ENCODE measurements at regions not wholly inside any gene's neighbourhood (a gene's known extent, or its start where the extent isn't known, plus 50 kb on each side); places are given as distances from the start of the nearest gene placed in this dataset.

DNA sequence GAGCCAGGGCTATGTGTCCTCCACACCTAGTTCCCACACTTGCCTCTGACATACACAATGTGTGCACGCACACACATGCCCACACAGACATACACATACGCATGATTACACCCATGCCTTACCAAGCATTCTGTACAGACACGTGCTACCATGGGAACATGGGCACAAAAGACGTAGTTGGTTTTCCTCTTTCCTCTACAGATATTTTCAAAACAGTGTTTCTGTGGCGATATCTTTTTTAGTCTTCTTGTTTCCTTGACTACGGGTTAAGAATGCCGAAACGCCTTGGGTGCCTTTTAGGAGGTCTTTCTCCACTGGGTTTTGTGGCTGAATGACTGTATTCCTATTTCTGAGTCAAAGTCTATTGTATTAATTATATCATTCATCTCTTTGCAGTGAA, 75.5 kb upstream of the SPTBN1 start:
- Mint-ChIP-seq H3K27ac (no peak overlapping the region), H3K27me3 (ENCODE audit: low read depth) (no peaks in the 10 kb centered on the region), H3K4me1 (peaks cover 23 to 45% of the 10 kb centered on the region in 2 experiments), H3K4me3 (no peak overlapping the region), H3K9me3 (no peaks in the 10 kb centered on the region), H3K36me3 (ENCODE audit: insufficient read depth in 1 of 3, low read depth in 3 of 3) (no peaks in the 10 kb centered on the region)
- Histone ChIP-seq H2BK120ac (ENCODE audit: low read depth, low read length, poor library complexity, severe bottlenecking) (no peak overlapping the region), H3K4me1 (ENCODE audit: insufficient read depth, low read length) (peaks cover 4% of the 10 kb centered on the region; the same call in 1 of the 2 replicates), H3K27ac (ENCODE audit: insufficient read length, low read depth, low read length) (no peak overlapping the region), H3K23me2 (ENCODE audit: insufficient read length, low read depth, low read length, poor library complexity, severe bottlenecking) (no peaks in the 10 kb centered on the region), H4K8ac (replicated peaks; ENCODE audit: insufficient read length, low read depth, low read length) (no peak overlapping the region), H3K27me3 (ENCODE audit: insufficient read depth, low read length) (no peaks in the 10 kb centered on the region), H3K4ac (ENCODE audit: low read depth, low read length) (no peak overlapping the region), H2BK15ac (ENCODE audit: low read depth, low read length) (no peak overlapping the region), H2BK5ac (ENCODE audit: insufficient read length, low read length) (no peak overlapping the region), H3K23ac (ENCODE audit: insufficient read length, low read depth, low read length) (no peak overlapping the region), H3K14ac (ENCODE audit: insufficient read depth, low read length) (no peak overlapping the region), H3K18ac (ENCODE audit: insufficient read length, low read depth, low read length) (peak overlapping the region; percentile 68), H4K91ac (ENCODE audit: insufficient read length, low read depth, low read length) (no peak overlapping the region), H2AK5ac (ENCODE audit: insufficient read length, low read length) (no peak overlapping the region), H3K56ac (ENCODE audit: insufficient read length, low read depth, low read length) (no peak overlapping the region), H4K20me1 (ENCODE audit: control insufficient read depth, insufficient read depth, insufficient read length) (no peaks in the 10 kb centered on the region), H3K79me2 (ENCODE audit: insufficient read depth, low read length) (no peaks in the 10 kb centered on the region), H2BK12ac (ENCODE audit: insufficient read length, low read depth, low read length) (no peak overlapping the region), H3K79me1 (ENCODE audit: insufficient read depth, low read depth, low read length, poor library complexity, severe bottlenecking) (no peaks in the 10 kb centered on the region), H3K4me2 (ENCODE audit: insufficient read depth, insufficient read length, low read length) (no peak overlapping the region), H4K5ac (ENCODE audit: insufficient read length, low read depth, low read length) (no peak overlapping the region), H2AFZ (ENCODE audit: low read length) (no peak overlapping the region), H2BK20ac (ENCODE audit: low read depth, low read length, poor library complexity, severe bottlenecking) (no peak overlapping the region), H3T11ph (ENCODE audit: low read length) (no peak overlapping the region), H3K9me3 (ENCODE audit: control insufficient read depth, low read depth, low read length) (no peaks in the 10 kb centered on the region), H3K9ac (ENCODE audit: extremely low read depth, insufficient read length, low read length) (no peak overlapping the region)
- DNase-seq: no peak
- no peak for TF ChIP-seq CTCF (conservative IDR thresholded peaks at IDR 0.05)
- no CpG with 5 or more reads among the region's 8 CpGs for WGBS (ENCODE audit: extremely low coverage, insufficient read length, low lambda C conversion rate)

Data from H9 (cell line).